Ishikawa (cell line): ENCODE measurements at regions not wholly inside any gene's neighbourhood (a gene's known extent, or its start where the extent isn't known, plus 50 kb on each side); places are given as distances from the start of the nearest gene placed in this dataset.

Experiments
- CEBPB ChIP-seq: IDR thresholded peaks from 2 replicates; pipeline ENCODE4 v1.6.1; 2012
- CREB1 ChIP-seq: IDR thresholded peaks from 2 replicates; pipeline ENCODE4 v1.6.1; 2012; ENCODE audit warnings: low read depth
- FOXM1 ChIP-seq: IDR thresholded peaks from 2 replicates; pipeline ENCODE4 v1.6.1; 2012; ENCODE audit warnings: low read depth, borderline replicate concordance
- MAX ChIP-seq: IDR thresholded peaks from 2 replicates; pipeline ENCODE4 v1.6.1; 2012
- RAD21 ChIP-seq: IDR thresholded peaks from 2 replicates; pipeline ENCODE4 v1.6.1; 2012; ENCODE audit warnings: low read depth
- ZBTB7A ChIP-seq: IDR thresholded peaks from 2 replicates; pipeline ENCODE4 v1.6.1; 2012; ENCODE audit warnings: low read depth
- TF ChIP-seq, protein P1 (sequence below): IDR thresholded peaks from 2 replicates; pipeline ENCODE4 v1.6.1; 2012; ENCODE audit warnings: low read depth, mild to moderate bottlenecking

GRCh38 chr4:4749137-4749536 is 110.3 kb upstream of the MSX1 start:
- TF ChIP-seq CREB1 (no peak), RAD21 (no peak), ZBTB7A (no peak), MAX (no peak), CEBPB (no peak), FOXM1 (no peak)
- TF ChIP-seq, protein P1, sequence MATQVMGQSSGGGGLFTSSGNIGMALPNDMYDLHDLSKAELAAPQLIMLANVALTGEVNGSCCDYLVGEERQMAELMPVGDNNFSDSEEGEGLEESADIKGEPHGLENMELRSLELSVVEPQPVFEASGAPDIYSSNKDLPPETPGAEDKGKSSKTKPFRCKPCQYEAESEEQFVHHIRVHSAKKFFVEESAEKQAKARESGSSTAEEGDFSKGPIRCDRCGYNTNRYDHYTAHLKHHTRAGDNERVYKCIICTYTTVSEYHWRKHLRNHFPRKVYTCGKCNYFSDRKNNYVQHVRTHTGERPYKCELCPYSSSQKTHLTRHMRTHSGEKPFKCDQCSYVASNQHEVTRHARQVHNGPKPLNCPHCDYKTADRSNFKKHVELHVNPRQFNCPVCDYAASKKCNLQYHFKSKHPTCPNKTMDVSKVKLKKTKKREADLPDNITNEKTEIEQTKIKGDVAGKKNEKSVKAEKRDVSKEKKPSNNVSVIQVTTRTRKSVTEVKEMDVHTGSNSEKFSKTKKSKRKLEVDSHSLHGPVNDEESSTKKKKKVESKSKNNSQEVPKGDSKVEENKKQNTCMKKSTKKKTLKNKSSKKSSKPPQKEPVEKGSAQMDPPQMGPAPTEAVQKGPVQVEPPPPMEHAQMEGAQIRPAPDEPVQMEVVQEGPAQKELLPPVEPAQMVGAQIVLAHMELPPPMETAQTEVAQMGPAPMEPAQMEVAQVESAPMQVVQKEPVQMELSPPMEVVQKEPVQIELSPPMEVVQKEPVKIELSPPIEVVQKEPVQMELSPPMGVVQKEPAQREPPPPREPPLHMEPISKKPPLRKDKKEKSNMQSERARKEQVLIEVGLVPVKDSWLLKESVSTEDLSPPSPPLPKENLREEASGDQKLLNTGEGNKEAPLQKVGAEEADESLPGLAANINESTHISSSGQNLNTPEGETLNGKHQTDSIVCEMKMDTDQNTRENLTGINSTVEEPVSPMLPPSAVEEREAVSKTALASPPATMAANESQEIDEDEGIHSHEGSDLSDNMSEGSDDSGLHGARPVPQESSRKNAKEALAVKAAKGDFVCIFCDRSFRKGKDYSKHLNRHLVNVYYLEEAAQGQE: no peak
